K562 (cell line): ENCODE measurements at regions not wholly inside any gene's neighbourhood (a gene's known extent, or its start where the extent isn't known, plus 50 kb on each side); places are given as distances from the start of the nearest gene placed in this dataset.

Source experiments
- GATA2 ChIP-seq: sonication (generic); formaldehyde crosslinking; IDR thresholded peaks from 2 replicates; pipeline ENCODE4 v1.4.0; 2020; ENCODE audit warnings: mild to moderate bottlenecking, missing genetic modification reagents
- KDM1A ChIP-seq, 2 experiments: fragments of 450-650 bp; IDR thresholded peaks; 2 replicates each; pipeline ENCODE4 v1.6.1; 2016; ENCODE audit warnings: mild to moderate bottlenecking in 2 of 2
- NRF1 ChIP-seq, 2 experiments: fragments of 450-650 bp; IDR thresholded peaks in 1 of 2; conservative IDR thresholded peaks in 1 of 2; 2 replicates each; pipeline ENCODE4 v1.6.1; 2014; ENCODE audit warnings: mild to moderate bottlenecking in 2 of 2
- PHF8 ChIP-seq: fragments of 200-600 bp; sonication (generic); IDR thresholded peaks from 2 replicates; pipeline ENCODE4 v1.6.1; 2012; ENCODE audit warnings: mixed run types, mild to moderate bottlenecking, inconsistent platforms, low read length, moderate library complexity, borderline replicate concordance
- POLR2A ChIP-seq: fragments of 450-650 bp; conservative IDR thresholded peaks from 2 replicates; pipeline ENCODE4 v1.6.1; 2016
- SREBF2 ChIP-seq: sonication (generic); formaldehyde crosslinking; IDR thresholded peaks from 2 replicates; pipeline ENCODE4 v1.4.0; 2020; ENCODE audit warnings: mild to moderate bottlenecking, missing genetic modification reagents
- TGIF2 ChIP-seq: sonication (generic); formaldehyde crosslinking; IDR thresholded peaks from 2 replicates; pipeline ENCODE4 v1.8.1; 2022; ENCODE audit warnings: mild to moderate bottlenecking, missing genetic modification reagents, moderate library complexity

DNA sequence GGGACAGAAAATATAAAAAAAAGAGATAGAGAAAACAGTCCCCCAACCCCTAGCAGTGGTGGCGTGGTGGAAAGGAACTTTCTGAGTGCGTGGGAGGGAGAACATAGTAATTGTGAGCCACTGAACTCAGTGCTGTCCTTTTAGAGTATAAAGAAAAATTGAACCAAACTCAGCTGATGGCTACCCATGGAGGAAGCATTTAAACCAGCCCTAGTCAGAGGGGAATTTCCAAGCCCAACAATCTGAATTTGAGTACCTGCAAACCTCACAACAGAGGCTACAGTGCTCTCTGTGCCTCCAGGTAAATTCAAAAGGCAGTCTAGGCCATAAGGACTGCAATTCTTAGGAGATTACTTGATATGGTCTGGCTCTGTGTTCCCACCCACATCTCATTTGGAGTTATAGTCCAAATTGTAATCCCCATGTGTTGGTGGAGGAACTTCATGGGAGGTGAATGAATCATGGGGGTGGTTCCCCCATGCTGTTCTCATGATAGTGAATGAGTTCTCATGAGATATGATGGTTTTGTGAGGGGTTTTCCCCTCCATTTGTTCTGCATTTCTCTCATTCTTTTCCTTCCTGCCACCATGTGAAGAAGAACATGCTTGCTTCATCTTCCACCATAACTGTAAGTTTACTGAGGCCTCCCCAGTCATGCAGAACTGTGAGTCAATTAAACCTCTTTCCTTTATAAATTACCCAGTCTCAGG is 687.8 kb downstream of the FAM181B start:
- no peak for TF ChIP-seq PHF8
- TF ChIP-seq NRF1 (conservative IDR thresholded peaks at IDR 0.05 in 1 of 2, IDR thresholded peaks at IDR 0.05 in 1 of 2) = no peak
- TF ChIP-seq SREBF2 (CRISPR knock-in tag) = no peak
- TF ChIP-seq TGIF2 (CRISPR knock-in tag) = no peak
- no peak for TF ChIP-seq GATA2 (CRISPR knock-in tag)
- no peak for TF ChIP-seq KDM1A (IDR thresholded peaks at IDR 0.05)
- no peak for TF ChIP-seq POLR2A
